ENCODE measurements at regions not wholly inside any gene's neighbourhood (a gene's known extent, or its start where the extent isn't known, plus 50 kb on each side); places are given as distances from the start of the nearest gene placed in this dataset.

- DNase-seq (ENCODE audit: low read depth) (no peak), FAIRE-seq (no peak)
- no peaks in the 10 kb centered on the region for H3K27me3 ChIP-seq (ENCODE audit: control insufficient read depth, insufficient read depth, low read length)
- TF ChIP-seq CTCF (IDR thresholded peaks at IDR 0.05; ENCODE audit: insufficient read depth, low read length, severe bottlenecking): no peak
- H3K36me3 ChIP-seq (ENCODE audit: control insufficient read depth, insufficient read depth, low read length): no peaks in the 10 kb centered on the region
- no peak overlapping the region for H3K4me3 ChIP-seq (ENCODE audit: low read depth, low read length)
Measured at GRCh38 chr7:136142583-136142982, 165.4 kb upstream of the MTPN start.

- FAIRE-seq: no peak
- H3K27me3 ChIP-seq (ENCODE audit: control insufficient read depth, insufficient read depth, low read length): no peaks in the 10 kb centered on the region
- no peak for TF ChIP-seq CTCF (IDR thresholded peaks at IDR 0.05; ENCODE audit: insufficient read depth, low read length, severe bottlenecking)
- no peak for DNase-seq (ENCODE audit: low read depth)
- H3K36me3 ChIP-seq (ENCODE audit: control insufficient read depth, insufficient read depth, low read length): no peaks in the 10 kb centered on the region
- no peak overlapping the region for H3K4me3 ChIP-seq (ENCODE audit: low read depth, low read length)
Measured at GRCh38 chr7:136140469-136140868, 163.3 kb upstream of the MTPN start.

GRCh38 chr7:136139417-136139816 lies 162.3 kb upstream of the MTPN start:
- no peak for TF ChIP-seq CTCF (IDR thresholded peaks at IDR 0.05; ENCODE audit: insufficient read depth, low read length, severe bottlenecking)
- Histone ChIP-seq H3K4me3 (ENCODE audit: low read depth, low read length) (no peak overlapping the region), H3K27me3 (ENCODE audit: control insufficient read depth, insufficient read depth, low read length) (no peaks in the 10 kb centered on the region), H3K36me3 (ENCODE audit: control insufficient read depth, insufficient read depth, low read length) (no peaks in the 10 kb centered on the region)
- FAIRE-seq (no peak), DNase-seq (ENCODE audit: low read depth) (no peak)

- Histone ChIP-seq H3K36me3 (ENCODE audit: control insufficient read depth, insufficient read depth, low read length) (no peaks in the 10 kb centered on the region), H3K4me3 (ENCODE audit: low read depth, low read length) (no peak overlapping the region), H3K27me3 (ENCODE audit: control insufficient read depth, insufficient read depth, low read length) (no peaks in the 10 kb centered on the region)
- no peak for TF ChIP-seq CTCF (IDR thresholded peaks at IDR 0.05; ENCODE audit: insufficient read depth, low read length, severe bottlenecking)
- DNase-seq (ENCODE audit: low read depth) (no peak), FAIRE-seq (no peak)
Measured at GRCh38 chr7:136138991-136139390, 161.8 kb upstream of the MTPN start.

- DNase-seq (ENCODE audit: low read depth) (no peak), FAIRE-seq (no peak)
- no peak overlapping the region for H3K4me3 ChIP-seq (ENCODE audit: low read depth, low read length)
- H3K36me3 ChIP-seq (ENCODE audit: control insufficient read depth, insufficient read depth, low read length): no peaks in the 10 kb centered on the region
- H3K27me3 ChIP-seq (ENCODE audit: control insufficient read depth, insufficient read depth, low read length): no peaks in the 10 kb centered on the region
- TF ChIP-seq CTCF (IDR thresholded peaks at IDR 0.05; ENCODE audit: insufficient read depth, low read length, severe bottlenecking): no peak
Measured at GRCh38 chr7:136136906-136137454, 159.8 kb upstream of the MTPN start.

GRCh38 chr7:136134503-136134902 lies 157.3 kb upstream of the MTPN start:
- no peak for TF ChIP-seq CTCF (IDR thresholded peaks at IDR 0.05; ENCODE audit: insufficient read depth, low read length, severe bottlenecking)
- Histone ChIP-seq H3K36me3 (ENCODE audit: control insufficient read depth, insufficient read depth, low read length) (no peaks in the 10 kb centered on the region), H3K4me3 (ENCODE audit: low read depth, low read length) (no peak overlapping the region), H3K27me3 (ENCODE audit: control insufficient read depth, insufficient read depth, low read length) (no peaks in the 10 kb centered on the region)
- no peak for DNase-seq (ENCODE audit: low read depth)
- FAIRE-seq: no peak

Measured in bronchial epithelial cell (primary cell).